Left colon (tissue), 2 donors: ENCODE measurements at regions not wholly inside any gene's neighbourhood (a gene's known extent, or its start where the extent isn't known, plus 50 kb on each side); places are given as distances from the start of the nearest gene placed in this dataset.
"Not testable (repeated sequence)": the region's sequence is repeated elsewhere in the genome, so short reads cannot be mapped to it uniquely, and the experiment has no call there.

Experiments used
- ATAC-seq: fragments of 200-7000 bp; cut with Tn5 transposase; one replicate; pipeline ENCODE4 v1.9.1; 2020; ENCODE audit warnings: mild to moderate bottlenecking, moderate library complexity
- DNase-seq, 2 donors: peaks; one replicate each; pipeline ENCODE4 v3.0.0-alpha.2; 2020
- intact Hi-C, 2 donors: fragments of 100-400 bp; cut with DNase I in 1 of 2; cut with micrococcal nuclease in 1 of 2; formaldehyde crosslinking; loops; one replicate each; pipeline versions ENCODE4 v1.11.2 to v1.14.0; 2022; cut with DNase I, micrococcal nuclease
- donor health status: DM: no; HTN: no; CAD: no.
- donor health status: DM: yes; HTN: yes; CAD: no.

- intact Hi-C loops = no loop called here
- DNase-seq = no peak
- ATAC-seq = no peak
Measured at GRCh38 chr2:65914244-65914786, 481.9 kb upstream of the SPRED2 start.

DNA sequence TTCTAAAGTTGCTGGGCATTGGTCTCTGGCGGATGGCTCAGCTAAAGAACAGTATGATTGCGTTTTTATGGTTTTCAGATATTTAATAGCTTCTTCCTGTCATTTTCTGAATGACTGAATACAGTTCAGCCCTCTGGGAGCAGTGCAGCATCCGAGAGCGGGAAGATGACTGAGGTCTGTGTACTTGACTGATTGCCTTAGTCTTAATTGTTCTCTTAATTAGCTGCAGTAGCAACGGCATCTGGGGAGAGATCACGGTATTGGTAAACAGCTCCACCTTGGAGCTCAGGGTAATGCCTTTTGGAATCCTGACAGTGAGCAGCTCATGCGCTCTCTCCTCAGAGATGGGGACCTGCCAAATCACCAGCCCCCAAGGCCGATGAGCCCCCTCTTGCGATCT is 481.4 kb upstream of the SPRED2 start:
- intact Hi-C loops = no loop called here
- no peak for ATAC-seq

DNA sequence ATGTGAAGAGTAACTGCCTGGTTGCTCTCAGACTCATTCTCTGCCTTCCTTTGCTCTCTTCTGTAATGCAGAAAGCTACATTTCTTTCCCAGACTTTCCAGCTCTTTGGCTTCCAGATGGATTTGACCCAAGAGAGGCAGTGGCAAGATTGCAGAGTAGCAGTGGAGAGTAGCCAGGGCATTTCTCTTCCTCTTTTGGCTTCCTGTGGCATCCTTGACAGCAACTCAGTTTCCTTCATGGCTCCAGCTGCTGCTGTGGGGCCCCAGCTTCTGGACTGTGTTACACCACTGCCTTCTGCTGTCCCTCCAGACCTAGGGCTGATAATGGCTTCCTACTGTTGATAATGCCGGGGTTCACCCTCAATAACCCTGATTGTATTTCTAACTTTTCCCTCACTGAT is 469.4 kb upstream of the SPRED2 start:
- intact Hi-C loops = no loop called here
- peak in 1 of 2 donors; percentile 23 for DNase-seq
- ATAC-seq = no peak

More for the DNA sequence above, 481.4 kb upstream of the SPRED2 start:
- no peak for DNase-seq

DNA sequence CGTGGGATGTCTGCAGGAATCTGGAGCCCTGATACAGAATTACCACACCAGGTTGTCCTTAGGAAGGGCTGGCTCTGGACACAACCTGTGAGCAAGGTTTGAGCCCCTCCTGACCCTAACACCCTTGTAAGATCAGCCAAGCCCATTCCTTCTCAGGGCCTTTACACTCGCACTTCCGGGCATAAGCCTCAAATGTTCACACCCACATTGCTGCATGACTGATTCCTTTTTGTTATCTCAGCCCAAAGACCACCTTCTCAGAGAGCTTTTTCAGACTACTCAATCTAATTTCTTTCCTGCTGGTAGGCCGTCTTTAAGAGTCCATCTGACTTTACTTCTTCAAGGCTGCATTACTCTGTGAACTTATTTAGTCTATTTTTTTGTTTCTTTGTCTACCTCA is 464.0 kb upstream of the SPRED2 start:
- intact Hi-C loops = no loop called here
- DNase-seq = no peak
- ATAC-seq = no peak

GRCh38 chr2:65890131-65890530 is 457.7 kb upstream of the SPRED2 start:
- ATAC-seq, intact Hi-C loops, DNase-seq: not testable (repeated sequence)

DNA sequence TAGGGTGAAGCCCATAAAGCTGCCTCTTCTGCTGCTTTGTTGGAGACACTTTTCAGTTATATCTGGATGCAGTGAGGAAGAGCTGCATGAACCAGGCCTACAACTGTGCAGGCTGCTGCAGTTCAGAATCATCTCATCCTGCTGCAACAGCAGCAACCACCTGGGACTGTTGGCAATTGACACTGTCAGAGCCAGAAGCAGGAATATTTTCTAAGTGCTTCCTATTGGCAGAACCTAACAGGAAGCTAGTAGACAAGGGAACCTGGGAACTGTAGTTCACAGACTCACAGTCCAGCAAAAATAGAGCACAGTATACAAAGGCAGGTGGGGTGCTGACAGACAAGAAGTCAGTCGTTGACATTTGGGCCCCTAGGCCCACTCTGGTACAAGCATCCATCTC is 452.9 kb upstream of the SPRED2 start:
- DNase-seq (no peak), ATAC-seq (no peak)
- intact Hi-C loops = no loop called here

- DNase-seq = no peak
- no peak for ATAC-seq
- intact Hi-C loops = no loop called here
Measured at GRCh38 chr2:65881592-65881991, 449.2 kb upstream of the SPRED2 start.

DNA sequence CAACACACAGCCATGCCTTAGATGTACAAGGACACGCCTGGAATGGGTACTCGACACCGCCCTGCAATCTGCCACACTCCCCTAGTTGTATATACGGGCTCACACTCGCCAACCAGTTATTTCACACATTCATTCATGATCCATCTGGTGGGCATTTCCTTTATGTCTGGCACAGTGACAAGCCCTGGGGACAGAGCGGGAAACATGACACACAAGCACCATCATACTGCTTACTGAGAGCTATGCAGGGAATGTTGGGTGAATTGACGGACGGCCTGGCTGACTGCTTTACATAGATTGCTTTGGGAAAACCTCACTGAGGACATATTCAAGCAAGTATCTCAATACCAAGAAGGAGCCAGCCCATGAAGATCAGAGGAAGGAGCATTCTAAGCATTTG is 448.0 kb upstream of the SPRED2 start:
- ATAC-seq = no peak

GRCh38 chr2:65878011-65878340 is 445.6 kb upstream of the SPRED2 start:
- DNase-seq = no peak
- intact Hi-C loops = no loop called here
- ATAC-seq = no peak

More for the DNA sequence above, 448.0 kb upstream of the SPRED2 start:
- intact Hi-C loops = no loop called here
- no peak for DNase-seq

- no peak for DNase-seq
- no peak for ATAC-seq
- intact Hi-C loops = no loop called here
Measured at GRCh38 chr2:65877331-65878010, 445.1 kb upstream of the SPRED2 start.

DNA sequence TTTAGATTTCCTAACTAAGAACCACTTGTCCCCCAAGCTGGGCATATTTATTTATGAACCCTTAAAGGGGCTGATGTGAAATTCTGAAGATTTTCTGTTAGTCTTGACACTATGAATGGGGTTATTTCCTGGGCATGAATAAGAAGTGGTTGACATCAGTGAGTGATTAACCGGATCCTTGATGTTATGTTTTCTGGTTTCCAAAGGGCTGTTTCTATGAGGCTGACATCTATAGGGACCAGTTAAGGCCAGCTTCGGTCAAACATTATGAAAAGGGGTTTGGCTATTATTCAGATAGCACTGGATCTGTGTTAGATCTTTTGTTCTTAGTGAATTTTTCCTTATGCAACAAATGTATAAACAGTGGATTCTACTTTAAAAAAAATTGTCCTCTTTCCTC is 443.7 kb upstream of the SPRED2 start:
- ATAC-seq (no peak), DNase-seq (no peak)
- intact Hi-C loops = no loop called here

GRCh38 chr2:65870826-65871225 is 438.4 kb upstream of the SPRED2 start:
- intact Hi-C loops = no loop called here
- ATAC-seq (no peak), DNase-seq (no peak)

DNA sequence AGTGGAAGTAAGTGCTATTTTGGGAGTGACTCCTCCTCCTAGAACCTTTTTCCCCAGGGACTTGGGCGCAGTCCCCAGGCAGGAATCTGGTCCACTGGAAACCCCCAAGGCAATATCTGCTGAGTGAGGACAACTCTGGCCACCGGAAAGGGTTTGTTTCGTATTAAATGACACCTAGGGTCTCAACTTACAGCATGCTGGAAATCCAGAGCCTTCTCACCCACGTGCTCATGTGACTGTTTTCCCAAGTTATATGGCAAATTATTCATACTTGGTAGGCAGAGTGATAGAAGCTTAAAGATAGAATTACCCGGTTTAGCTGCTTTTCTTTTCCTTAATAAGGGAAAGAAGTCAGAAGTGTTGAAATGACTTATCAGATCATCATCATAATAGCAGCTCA is 436.9 kb upstream of the SPRED2 start:
- DNase-seq = no peak
- intact Hi-C loops = no loop called here
- ATAC-seq = no peak

- no peak for DNase-seq
- ATAC-seq = no peak
- intact Hi-C loops = no loop called here
Measured at GRCh38 chr2:65868177-65868576, 435.8 kb upstream of the SPRED2 start.

- DNase-seq (no peak), ATAC-seq (no peak)
- intact Hi-C loops = no loop called here
Measured at GRCh38 chr2:65867446-65867845, 435.0 kb upstream of the SPRED2 start.

- ATAC-seq (no peak), DNase-seq (no peak)
- intact Hi-C loops = no loop called here
Measured at GRCh38 chr2:65866148-65866547, 433.7 kb upstream of the SPRED2 start.

DNA sequence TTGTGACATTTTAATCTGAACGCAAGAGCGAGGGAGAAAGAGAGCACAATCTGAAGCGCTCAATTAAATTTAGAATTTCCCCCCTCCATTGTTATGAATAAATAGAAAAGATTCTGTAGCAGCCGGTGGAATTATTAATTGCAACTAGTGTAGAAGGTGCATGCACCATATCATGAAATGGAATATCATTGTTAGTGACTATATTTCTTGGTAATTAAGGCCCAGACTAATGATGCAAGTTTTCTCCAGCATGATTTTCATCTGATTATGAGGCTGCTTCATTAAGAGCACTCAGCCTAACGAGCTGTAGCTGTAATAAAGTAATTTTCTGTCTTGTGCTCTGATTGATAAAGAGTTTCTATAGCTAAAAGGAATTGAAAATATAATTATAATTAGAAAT is 432.2 kb upstream of the SPRED2 start:
- DNase-seq (no peak), ATAC-seq (no peak)
- intact Hi-C loops = no loop called here

- DNase-seq (no peak), ATAC-seq (no peak)
- intact Hi-C loops = no loop called here
Measured at GRCh38 chr2:65863713-65864112, 431.3 kb upstream of the SPRED2 start.

DNA sequence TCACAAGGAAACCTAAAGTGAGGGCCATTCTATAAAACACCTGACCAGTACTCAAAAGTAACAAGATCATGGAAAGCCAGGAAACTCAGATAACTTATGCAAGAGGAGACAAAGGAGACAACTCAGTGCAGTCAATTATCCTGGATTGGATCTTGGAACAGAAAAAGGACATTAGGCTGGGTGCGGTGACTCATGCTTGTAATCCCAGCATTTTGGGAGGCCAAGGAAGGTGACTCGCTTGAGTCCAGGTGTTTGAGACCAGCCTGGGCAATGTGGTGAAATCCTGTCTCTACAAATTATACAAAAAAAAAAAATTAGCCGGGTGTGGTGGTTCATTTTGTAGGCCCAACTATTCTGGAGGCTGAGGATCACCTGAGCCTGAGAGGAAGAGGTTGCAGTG is 424.5 kb upstream of the SPRED2 start:
- DNase-seq = no peak
- ATAC-seq = no peak
- intact Hi-C loops = no loop called here

GRCh38 chr2:65856423-65856822 is 424.0 kb upstream of the SPRED2 start:
- intact Hi-C loops = no loop called here
- no peak for DNase-seq
- no peak for ATAC-seq

DNA sequence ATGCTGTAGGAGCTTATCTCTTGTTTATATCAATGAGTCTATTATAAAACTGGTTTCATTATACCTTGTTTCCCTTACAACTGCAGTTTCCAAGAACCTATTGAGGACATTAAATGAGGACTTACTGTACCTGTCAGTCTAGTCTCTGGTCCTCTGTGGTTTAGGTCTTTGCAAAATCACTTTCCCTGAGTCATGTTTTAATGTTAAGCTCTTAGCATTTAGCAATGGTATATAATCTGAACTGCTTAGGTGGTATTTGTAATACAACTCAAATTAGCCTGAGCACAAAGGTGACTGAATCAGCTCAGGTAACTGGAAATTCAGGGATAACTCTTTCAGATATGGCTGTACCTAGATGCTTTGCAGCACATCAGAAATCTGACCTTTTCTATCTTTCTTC is 418.3 kb upstream of the SPRED2 start:
- ATAC-seq (no peak), DNase-seq (no peak)
- intact Hi-C loops = no loop called here
